Trophoblast cell (in vitro differentiated cells and primary cell): ENCODE measurements at regions not wholly inside any gene's neighbourhood (a gene's known extent, or its start where the extent isn't known, plus 50 kb on each side); places are given as distances from the start of the nearest gene placed in this dataset.

Experiments
- DNase-seq, 2 donors: peaks; one replicate each; pipeline ENCODE4 v3.0.0-alpha.2; 2016
- H2AFZ ChIP-seq: 2 replicates; pipeline ENCODE4 v1.6.1; 2013; ENCODE audit warnings: low read length, moderate library complexity, mild to moderate bottlenecking; ENCODE audit not compliant: insufficient read depth, poor library complexity
- H2AK5ac ChIP-seq: 2 replicates; pipeline ENCODE4 v1.6.1; 2013; ENCODE audit warnings: mild to moderate bottlenecking, low read length
- H2BK120ac ChIP-seq: 2 replicates; pipeline ENCODE4 v1.6.1; 2013; ENCODE audit warnings: low read length, mild to moderate bottlenecking, moderate library complexity; ENCODE audit not compliant: insufficient read depth, poor library complexity
- H2BK12ac ChIP-seq: 2 replicates; pipeline ENCODE4 v1.6.1; 2013; ENCODE audit warnings: mild to moderate bottlenecking, low read length, moderate library complexity
- H2BK5ac ChIP-seq: 2 replicates; pipeline ENCODE4 v1.6.1; 2013; ENCODE audit warnings: low read length, low read depth, moderate library complexity, mild to moderate bottlenecking; ENCODE audit not compliant: poor library complexity
- H3K14ac ChIP-seq: 2 replicates; pipeline ENCODE4 v1.6.1; 2013; ENCODE audit warnings: mild to moderate bottlenecking, low read length
- H3K18ac ChIP-seq: 2 replicates; pipeline ENCODE4 v1.6.1; 2013; ENCODE audit warnings: mild to moderate bottlenecking, low read length
- H3K23ac ChIP-seq: 2 replicates; pipeline ENCODE4 v1.6.1; 2013; ENCODE audit warnings: low read length
- H3K27ac ChIP-seq: 2 replicates; pipeline ENCODE4 v1.5.1; 2013; ENCODE audit warnings: low read depth, mild to moderate bottlenecking, inconsistent platforms, low read length, moderate library complexity
- H3K27me3 ChIP-seq: 2 replicates; pipeline ENCODE4 v1.6.1; 2013; ENCODE audit warnings: inconsistent platforms, mild to moderate bottlenecking, low read length, moderate library complexity; ENCODE audit not compliant: insufficient read depth
- H3K36me3 ChIP-seq, 2 experiments: 1 replicate in 1 of 2; 2 replicates in 1 of 2; pipeline ENCODE4 v1.6.1; 2013; ENCODE audit warnings: low read length in 2 of 2, mild to moderate bottlenecking in 2 of 2, moderate library complexity in 1 of 2; ENCODE audit not compliant: insufficient read depth in 2 of 2, control insufficient read depth in 1 of 2
- H3K4ac ChIP-seq: 2 replicates; pipeline ENCODE4 v1.6.1; 2013; ENCODE audit warnings: low read depth, mild to moderate bottlenecking, low read length, moderate library complexity
- H3K4me1 ChIP-seq, 2 experiments: 1 replicate in 1 of 2; 2 replicates in 1 of 2; pipeline ENCODE4 v1.6.1; 2013; ENCODE audit warnings: low read length in 2 of 2, mild to moderate bottlenecking in 2 of 2, moderate library complexity in 1 of 2; ENCODE audit not compliant: insufficient read depth in 2 of 2, control insufficient read depth in 1 of 2
- H3K4me2 ChIP-seq: 2 replicates; pipeline ENCODE4 v1.6.1; 2013; ENCODE audit warnings: inconsistent platforms, mild to moderate bottlenecking, low read length, moderate library complexity
- H3K4me3 ChIP-seq: 2 replicates; pipeline ENCODE4 v1.5.1; 2013; ENCODE audit warnings: mild to moderate bottlenecking, low read depth, low read length, inconsistent platforms
- H3K79me1 ChIP-seq: one replicate; pipeline ENCODE4 v1.6.1; 2013; ENCODE audit warnings: low read length
- H3K79me2 ChIP-seq: 2 replicates; pipeline ENCODE4 v1.6.1; 2013; ENCODE audit warnings: low read length, mild to moderate bottlenecking; ENCODE audit not compliant: control insufficient read depth, insufficient read depth, poor library complexity
- H3K9ac ChIP-seq: 2 replicates; pipeline ENCODE4 v1.6.1; 2013; ENCODE audit warnings: mild to moderate bottlenecking, low read length
- H3K9me3 ChIP-seq: 2 replicates; pipeline ENCODE4 v1.6.1; 2013; ENCODE audit warnings: low read depth, mild to moderate bottlenecking, control low read depth, inconsistent platforms, low read length; ENCODE audit not compliant: insufficient read depth
- H4K12ac ChIP-seq: 2 replicates; pipeline ENCODE4 v1.6.1; 2013; ENCODE audit warnings: low read depth, mild to moderate bottlenecking, low read length, moderate library complexity
- H4K8ac ChIP-seq: 2 replicates; pipeline ENCODE4 v1.6.1; 2013; ENCODE audit warnings: low read depth, mild to moderate bottlenecking, low read length, moderate library complexity
- H4K91ac ChIP-seq: one replicate; pipeline ENCODE4 v1.6.1; 2013; ENCODE audit warnings: low read depth, mild to moderate bottlenecking, low read length, moderate library complexity
- WGBS: extraction: QIAGEN DNeasy Blood & Tissue Kit; methylation state at CpG from one replicate; pipeline ENCODE4 v1.1.7; 2013; ENCODE audit warnings: missing lambda C conversion rate; ENCODE audit not compliant: insufficient read length, insufficient coverage; ENCODE audit errors: extremely low coverage; 5-methylcytosine and 5-hydroxymethylcytosine counted together

DNA sequence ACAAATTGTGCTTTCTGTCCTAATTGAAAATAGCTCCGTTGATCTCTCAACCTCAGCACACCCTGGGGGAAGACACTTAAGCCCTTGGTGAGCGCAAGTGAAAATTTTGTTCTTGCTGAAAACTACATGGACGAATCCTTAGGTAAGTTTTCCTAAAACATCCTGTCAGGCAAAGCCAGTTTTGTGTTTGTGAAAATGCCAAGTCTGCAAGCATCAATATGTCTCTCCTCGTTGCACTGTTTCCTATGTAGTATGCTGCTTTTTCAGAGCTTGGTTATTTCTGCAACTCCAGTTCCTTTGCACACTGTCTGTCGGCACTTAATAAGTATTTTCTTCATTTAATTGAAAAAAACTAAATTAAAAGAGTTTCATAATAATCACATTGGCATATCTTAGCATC is 146.9 kb upstream of the POU3F3 start:
- no peak overlapping the region for H3K4me2 ChIP-seq
- H3K9me3 ChIP-seq = no peaks in the 10 kb centered on the region
- no peak overlapping the region for H3K18ac ChIP-seq
- H2AFZ ChIP-seq = no peak overlapping the region
- H4K91ac ChIP-seq = no peak overlapping the region
- no peak overlapping the region for H4K8ac ChIP-seq
- no peak overlapping the region for H3K14ac ChIP-seq
- DNase-seq = no peak
- no peaks in the 10 kb centered on the region for H3K79me2 ChIP-seq
- no peak overlapping the region for H3K27ac ChIP-seq
- no peak overlapping the region for H3K4me3 ChIP-seq
- WGBS = no CpG with 5 or more reads among the region's 5 CpGs
- H4K12ac ChIP-seq = no peak overlapping the region
- no peak overlapping the region for H3K23ac ChIP-seq
- H3K4me1 ChIP-seq = peaks cover 0 to 2% of the 10 kb centered on the region in 2 experiments
- H3K4ac ChIP-seq = no peak overlapping the region
- no peak overlapping the region for H2BK5ac ChIP-seq
- no peak overlapping the region for H2BK120ac ChIP-seq
- no peak overlapping the region for H2AK5ac ChIP-seq
- no peak overlapping the region for H2BK12ac ChIP-seq
- H3K27me3 ChIP-seq = no peaks in the 10 kb centered on the region
- H3K9ac ChIP-seq = no peak overlapping the region
- no peaks in the 10 kb centered on the region for H3K36me3 ChIP-seq
- peaks cover 2% of the 10 kb centered on the region for H3K79me1 ChIP-seq

DNA sequence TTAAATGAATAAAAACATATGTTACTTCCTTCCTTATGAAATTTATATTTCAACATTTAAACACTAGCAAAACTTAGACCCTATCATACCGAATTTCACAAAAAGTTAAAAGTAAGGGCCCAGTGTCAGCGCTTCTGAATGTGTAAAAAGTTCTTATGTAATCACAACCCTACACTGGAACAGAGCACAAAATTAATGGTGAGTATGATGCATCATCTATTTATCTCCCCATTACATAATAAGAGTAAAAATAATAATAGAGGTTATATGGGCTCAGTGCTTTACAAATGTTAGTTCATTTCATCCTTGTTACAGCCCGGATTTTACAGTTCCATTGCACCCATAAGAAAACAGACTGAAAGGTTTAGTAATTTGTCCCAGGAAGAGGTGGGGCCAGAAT is 144.9 kb upstream of the POU3F3 start:
- no peak overlapping the region for H2AK5ac ChIP-seq
- H3K4me2 ChIP-seq = no peak overlapping the region
- no peaks in the 10 kb centered on the region for H3K79me1 ChIP-seq
- no peaks in the 10 kb centered on the region for H3K9me3 ChIP-seq
- H4K91ac ChIP-seq = no peak overlapping the region
- no peak overlapping the region for H3K4me3 ChIP-seq
- no peak overlapping the region for H3K4ac ChIP-seq
- H2BK12ac ChIP-seq = no peak overlapping the region
- no peak for DNase-seq
- no peak overlapping the region for H3K23ac ChIP-seq
- H2AFZ ChIP-seq = no peak overlapping the region
- WGBS = no CpG with 5 or more reads among the region's 3 CpGs
- H3K79me2 ChIP-seq = no peaks in the 10 kb centered on the region
- H4K12ac ChIP-seq = no peak overlapping the region
- no peak overlapping the region for H3K27ac ChIP-seq
- H4K8ac ChIP-seq = no peak overlapping the region
- H3K9ac ChIP-seq = no peak overlapping the region
- no peak overlapping the region for H2BK5ac ChIP-seq
- no peaks in the 10 kb centered on the region for H3K27me3 ChIP-seq
- no peaks in the 10 kb centered on the region for H3K4me1 ChIP-seq
- no peaks in the 10 kb centered on the region for H3K36me3 ChIP-seq
- no peak overlapping the region for H2BK120ac ChIP-seq
- no peak overlapping the region for H3K18ac ChIP-seq
- no peak overlapping the region for H3K14ac ChIP-seq

DNA sequence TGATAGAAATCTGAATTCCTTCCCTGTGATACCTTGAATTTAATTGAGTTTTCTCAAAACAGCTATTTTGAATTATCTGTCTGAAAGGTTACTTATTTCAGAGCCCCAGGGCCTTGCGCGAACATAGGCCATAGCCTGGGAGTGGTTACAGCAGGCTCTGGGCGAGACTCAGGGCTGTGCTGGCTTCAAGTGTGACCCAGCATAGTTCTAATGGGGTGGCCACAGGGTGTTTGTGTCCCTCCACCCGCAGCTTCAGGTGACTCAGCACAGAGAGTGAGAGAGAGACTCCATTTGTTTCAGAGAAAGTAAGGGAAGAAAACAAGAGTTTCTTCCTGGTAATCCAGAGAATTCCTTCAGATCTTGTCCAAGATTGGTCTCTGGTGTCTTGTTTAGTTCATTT is 137.9 kb upstream of the POU3F3 start:
- no peak overlapping the region for H2BK120ac ChIP-seq
- no peaks in the 10 kb centered on the region for H3K79me1 ChIP-seq
- no peak overlapping the region for H3K4ac ChIP-seq
- no CpG with 5 or more reads among the region's 4 CpGs for WGBS
- H3K27ac ChIP-seq = no peak overlapping the region
- H3K79me2 ChIP-seq = no peaks in the 10 kb centered on the region
- no peak overlapping the region for H2BK12ac ChIP-seq
- H4K12ac ChIP-seq = no peak overlapping the region
- no peak overlapping the region for H3K4me2 ChIP-seq
- no peak overlapping the region for H3K14ac ChIP-seq
- H3K4me3 ChIP-seq = peak overlapping the region; percentile 36
- no peak overlapping the region for H3K18ac ChIP-seq
- no peak overlapping the region for H2AK5ac ChIP-seq
- no peaks in the 10 kb centered on the region for H3K36me3 ChIP-seq
- no peak overlapping the region for H3K9ac ChIP-seq
- DNase-seq = peak; percentile 29 to 36
- H3K9me3 ChIP-seq = peaks cover 2% of the 10 kb centered on the region
- no peak overlapping the region for H3K23ac ChIP-seq
- no peak overlapping the region for H2AFZ ChIP-seq
- H4K8ac ChIP-seq = no peak overlapping the region
- no peaks in the 10 kb centered on the region for H3K4me1 ChIP-seq
- no peaks in the 10 kb centered on the region for H3K27me3 ChIP-seq
- no peak overlapping the region for H2BK5ac ChIP-seq
- H4K91ac ChIP-seq = no peak overlapping the region

DNA sequence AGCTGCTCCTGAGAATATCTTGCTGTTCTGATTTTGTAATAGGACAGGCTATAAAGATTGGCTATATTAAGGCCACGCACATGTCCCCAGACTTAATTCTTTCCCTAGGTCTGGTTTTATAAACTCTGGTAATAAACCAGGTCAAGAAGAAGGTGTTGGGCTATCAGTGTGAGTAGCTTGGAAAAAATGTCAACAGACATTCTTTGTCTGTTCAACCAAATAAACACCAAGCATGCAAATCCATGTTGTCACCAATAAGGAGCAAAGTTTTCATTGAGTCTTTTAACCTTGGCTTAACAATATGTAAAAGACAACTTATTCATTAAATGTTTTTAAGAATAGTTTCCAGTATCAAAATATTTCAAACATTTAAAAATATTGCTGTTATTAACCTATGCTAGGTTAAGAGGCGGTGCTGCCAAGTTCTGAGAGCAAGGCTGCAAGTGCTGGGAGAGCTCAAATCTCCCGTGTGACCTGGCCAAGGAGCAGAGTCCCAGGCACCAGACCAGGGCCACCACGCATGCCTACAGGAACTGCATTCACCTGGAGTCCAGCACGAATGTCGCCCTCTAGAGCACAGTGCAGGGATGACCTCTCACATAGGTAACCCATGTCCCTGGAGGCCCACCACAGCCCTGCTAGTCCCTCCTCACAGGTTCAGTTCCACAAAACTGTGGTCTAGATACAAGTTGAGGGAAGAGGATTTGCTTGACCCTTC is 120.5 kb upstream of the POU3F3 start:
- H3K79me1 ChIP-seq = no peaks in the 10 kb centered on the region
- H4K8ac ChIP-seq = no peak overlapping the region
- H3K27me3 ChIP-seq = no peaks in the 10 kb centered on the region
- no peak overlapping the region for H4K91ac ChIP-seq
- H2AK5ac ChIP-seq = no peak overlapping the region
- no peak overlapping the region for H2BK120ac ChIP-seq
- DNase-seq = peak in 1 of 2 donors; percentile 44
- no peaks in the 10 kb centered on the region for H3K79me2 ChIP-seq
- H3K18ac ChIP-seq = no peak overlapping the region
- H4K12ac ChIP-seq = no peak overlapping the region
- H3K4me2 ChIP-seq = no peak overlapping the region
- no peak overlapping the region for H3K4me3 ChIP-seq
- H2BK5ac ChIP-seq = no peak overlapping the region
- peaks cover 2% of the 10 kb centered on the region for H3K9me3 ChIP-seq
- no peak overlapping the region for H2AFZ ChIP-seq
- no peak overlapping the region for H3K9ac ChIP-seq
- H2BK12ac ChIP-seq = no peak overlapping the region
- no CpG with 5 or more reads among the region's 6 CpGs for WGBS
- H3K14ac ChIP-seq = no peak overlapping the region
- H3K36me3 ChIP-seq = no peaks in the 10 kb centered on the region
- H3K23ac ChIP-seq = no peak overlapping the region
- H3K27ac ChIP-seq = no peak overlapping the region
- H3K4me1 ChIP-seq = no peaks in the 10 kb centered on the region
- no peak overlapping the region for H3K4ac ChIP-seq
